ENCODE measurements at regions not wholly inside any gene's neighbourhood (a gene's known extent, or its start where the extent isn't known, plus 50 kb on each side); places are given as distances from the start of the nearest gene placed in this dataset.

GRCh38 chr6:86856937-86857563 lies 80.3 kb upstream of the HTR1E start:
- ATAC-seq (peak; percentile 66), DNase-seq (no peak)
- Histone ChIP-seq H3K27me3 (no peaks in the 10 kb centered on the region), H3K36me3 (no peaks in the 10 kb centered on the region), H3K9me3 (no peaks in the 10 kb centered on the region), H3K4me1 (no peaks in the 10 kb centered on the region), H3K27ac (no peak overlapping the region), H3K4me3 (no peak overlapping the region)
- intact Hi-C loops (cut with DNase I): no loop called here
- peak; percentile 73 for TF ChIP-seq CTCF (IDR thresholded peaks at IDR 0.05)

GRCh38 chr6:86856379-86856778 lies 80.9 kb upstream of the HTR1E start:
- H3K36me3 ChIP-seq: no peaks in the 10 kb centered on the region
- H3K4me1 ChIP-seq: no peaks in the 10 kb centered on the region
- no peak overlapping the region for H3K4me3 ChIP-seq
- H3K9me3 ChIP-seq: no peaks in the 10 kb centered on the region
- H3K27ac ChIP-seq: no peak overlapping the region
- no peak for TF ChIP-seq CTCF (IDR thresholded peaks at IDR 0.05)
- DNase-seq (no peak), ATAC-seq (no peak)
- intact Hi-C loops (cut with DNase I): no loop called here
- no peaks in the 10 kb centered on the region for H3K27me3 ChIP-seq

- no peaks in the 10 kb centered on the region for H3K36me3 ChIP-seq
- ATAC-seq (no peak), DNase-seq (no peak)
- TF ChIP-seq CTCF (IDR thresholded peaks at IDR 0.05): no peak
- no peak overlapping the region for H3K27ac ChIP-seq
- no peak overlapping the region for H3K4me3 ChIP-seq
- no peaks in the 10 kb centered on the region for H3K27me3 ChIP-seq
- intact Hi-C loops (cut with DNase I): no loop called here
- no peaks in the 10 kb centered on the region for H3K9me3 ChIP-seq
- H3K4me1 ChIP-seq: no peaks in the 10 kb centered on the region
Observed at GRCh38 chr6:86848986-86849385, 88.3 kb upstream of the HTR1E start.

GRCh38 chr6:86832686-86833085 lies 104.6 kb upstream of the HTR1E start:
- intact Hi-C loops (cut with DNase I): no loop called here
- Histone ChIP-seq H3K27me3 (no peaks in the 10 kb centered on the region), H3K36me3 (no peaks in the 10 kb centered on the region), H3K9me3 (no peaks in the 10 kb centered on the region), H3K27ac (no peak overlapping the region), H3K4me3 (no peak overlapping the region), H3K4me1 (no peaks in the 10 kb centered on the region)
- no peak for TF ChIP-seq CTCF (IDR thresholded peaks at IDR 0.05)
- no peak for DNase-seq
- no peak for ATAC-seq

- Histone ChIP-seq H3K36me3 (no peaks in the 10 kb centered on the region), H3K4me1 (no peaks in the 10 kb centered on the region), H3K4me3 (no peak overlapping the region), H3K27me3 (no peaks in the 10 kb centered on the region), H3K27ac (no peak overlapping the region), H3K9me3 (no peaks in the 10 kb centered on the region)
- DNase-seq (no peak), ATAC-seq (no peak)
- TF ChIP-seq CTCF (IDR thresholded peaks at IDR 0.05): no peak
- intact Hi-C loops (cut with DNase I): no loop called here
Observed at GRCh38 chr6:86825436-86825835, 111.9 kb upstream of the HTR1E start.

GRCh38 chr6:86822747-86823146 lies 114.6 kb upstream of the HTR1E start:
- no peak overlapping the region for H3K27ac ChIP-seq
- H3K4me1 ChIP-seq: no peaks in the 10 kb centered on the region
- no peak for ATAC-seq
- no peak overlapping the region for H3K4me3 ChIP-seq
- TF ChIP-seq CTCF (IDR thresholded peaks at IDR 0.05): no peak
- no peak for DNase-seq
- no peaks in the 10 kb centered on the region for H3K27me3 ChIP-seq
- intact Hi-C loops (cut with DNase I): no loop called here
- no peaks in the 10 kb centered on the region for H3K9me3 ChIP-seq
- H3K36me3 ChIP-seq: no peaks in the 10 kb centered on the region
